ENCODE measurements at regions not wholly inside any gene's neighbourhood (a gene's known extent, or its start where the extent isn't known, plus 50 kb on each side); places are given as distances from the start of the nearest gene placed in this dataset.

DNA sequence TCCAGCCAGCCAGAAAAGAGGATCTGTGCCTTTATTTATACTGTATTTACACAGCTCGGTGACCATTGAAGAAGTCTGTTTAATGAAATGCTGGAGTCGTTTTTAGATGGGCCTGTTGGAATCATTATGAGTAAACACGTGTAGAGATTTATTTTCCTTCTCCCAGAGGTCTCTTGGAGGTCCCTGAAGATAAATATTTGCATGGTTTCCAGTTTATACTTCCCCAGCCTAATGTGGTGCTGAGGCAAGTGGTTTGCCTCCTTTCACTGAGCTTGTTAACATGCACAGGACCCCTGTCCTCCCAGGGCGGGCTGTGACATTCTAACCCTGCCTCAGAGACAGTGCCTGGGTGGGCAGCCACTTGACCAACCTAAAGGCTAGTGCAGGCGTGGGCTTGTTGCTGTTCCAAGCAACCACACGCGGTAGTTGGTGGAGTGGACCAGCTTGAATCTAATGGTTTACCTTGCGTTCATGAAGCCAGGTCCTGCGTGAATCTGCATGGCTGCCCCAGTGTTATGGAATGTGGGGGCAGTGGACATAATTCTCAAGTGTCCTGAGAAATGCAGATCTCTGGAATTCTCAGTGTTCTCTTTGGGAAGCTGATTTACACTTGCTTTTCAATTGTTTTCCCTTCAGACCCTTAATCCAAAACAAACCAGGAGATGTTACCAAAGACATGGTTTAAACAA is 130.2 kb upstream of the DLX2 start:
- TF ChIP-seq CTCF (IDR thresholded peaks at IDR 0.05; ENCODE audit: control extremely low read depth in 1 of 3, insufficient read depth in 1 of 3, low read depth in 1 of 3, low read length in 3 of 3) = no peak
- TF ChIP-seq EZH2 (IDR thresholded peaks at IDR 0.05; ENCODE audit: low read depth, low read length, severe bottlenecking) = no peak
- TF ChIP-seq EGR1 (IDR thresholded peaks at IDR 0.05; ENCODE audit: borderline replicate concordance, low read depth, low read length) = no peak
- TF ChIP-seq GTF2F1 (IDR thresholded peaks at IDR 0.05; ENCODE audit: borderline replicate concordance, low read depth, low read length) = no peak
